HUES64 (cell line): ENCODE measurements at regions not wholly inside any gene's neighbourhood (a gene's known extent, or its start where the extent isn't known, plus 50 kb on each side); places are given as distances from the start of the nearest gene placed in this dataset.

Experiments used
- H3K27ac ChIP-seq: 2 replicates; pipeline ENCODE4 v1.7.0; 2013; ENCODE audit warnings: low read depth, low read length, inconsistent platforms
- H3K27me3 ChIP-seq: 2 replicates; pipeline ENCODE4 v1.6.1; 2013; ENCODE audit warnings: mild to moderate bottlenecking, low read length; ENCODE audit not compliant: insufficient read depth
- H3K36me3 ChIP-seq: 2 replicates; pipeline ENCODE4 v1.6.1; 2013; ENCODE audit warnings: mild to moderate bottlenecking, low read length; ENCODE audit not compliant: insufficient read depth
- H3K4me1 ChIP-seq: 2 replicates; pipeline ENCODE4 v1.6.1; 2013; ENCODE audit warnings: mild to moderate bottlenecking, low read length, moderate library complexity; ENCODE audit not compliant: insufficient read depth
- H3K4me3 ChIP-seq: 2 replicates; pipeline ENCODE4 v1.5.1; 2013; ENCODE audit warnings: mild to moderate bottlenecking, low read length, moderate library complexity
- H3K9ac ChIP-seq: 2 replicates; pipeline ENCODE4 v1.6.1; 2013; ENCODE audit warnings: mild to moderate bottlenecking, low read depth, low read length
- H3K9me3 ChIP-seq: 2 replicates; pipeline ENCODE4 v1.6.1; 2013; ENCODE audit warnings: low read depth, low read length; ENCODE audit not compliant: insufficient read depth
- WGBS: fragments of 150-250, 120-280 bp; methylation state at CpG from one replicate; pipeline ENCODE4 v1.1.7; 2013; ENCODE audit warnings: missing lambda C conversion rate; 5-methylcytosine and 5-hydroxymethylcytosine counted together

GRCh38 chr15:93846148-93846547 lies 385.2 kb upstream of the MCTP2 start:
- no peak overlapping the region for H3K4me3 ChIP-seq
- no peak overlapping the region for H3K27ac ChIP-seq
- no peaks in the 10 kb centered on the region for H3K9me3 ChIP-seq
- H3K4me1 ChIP-seq: no peaks in the 10 kb centered on the region
- no peaks in the 10 kb centered on the region for H3K36me3 ChIP-seq
- H3K9ac ChIP-seq: no peak overlapping the region
- no peaks in the 10 kb centered on the region for H3K27me3 ChIP-seq
- 95% methylated on average over 9 of the region's 9 CpGs for WGBS

GRCh38 chr15:93837450-93837849 lies 393.9 kb upstream of the MCTP2 start:
- WGBS: 91% methylated on average over 3 of the region's 3 CpGs
- Histone ChIP-seq H3K27me3 (no peaks in the 10 kb centered on the region), H3K4me3 (no peak overlapping the region), H3K27ac (peak overlapping the region; percentile 33; the same call in 1 of the 2 replicates), H3K9ac (no peak overlapping the region), H3K36me3 (no peaks in the 10 kb centered on the region), H3K9me3 (peaks cover 3% of the 10 kb centered on the region; the same call in 1 of the 2 replicates), H3K4me1 (peaks cover 17% of the 10 kb centered on the region)

- Histone ChIP-seq H3K9ac (no peak overlapping the region), H3K27me3 (no peaks in the 10 kb centered on the region), H3K4me1 (peaks cover 17% of the 10 kb centered on the region), H3K4me3 (no peak overlapping the region), H3K27ac (no peak overlapping the region), H3K9me3 (peaks cover 3% of the 10 kb centered on the region; the same call in 1 of the 2 replicates), H3K36me3 (no peaks in the 10 kb centered on the region)
- WGBS: 84% methylated on average over 2 of the region's 2 CpGs
Observed at GRCh38 chr15:93835344-93835743, 396.0 kb upstream of the MCTP2 start.

- H3K27ac ChIP-seq: no peak overlapping the region
- no peaks in the 10 kb centered on the region for H3K27me3 ChIP-seq
- H3K4me1 ChIP-seq: peaks cover 14% of the 10 kb centered on the region
- H3K4me3 ChIP-seq: no peak overlapping the region
- 90% methylated on average over 1 of the region's 1 CpG for WGBS
- H3K9me3 ChIP-seq: no peaks in the 10 kb centered on the region
- H3K9ac ChIP-seq: no peak overlapping the region
- H3K36me3 ChIP-seq: no peaks in the 10 kb centered on the region
Observed at GRCh38 chr15:93831641-93832040, 399.7 kb upstream of the MCTP2 start.

- H3K9ac ChIP-seq: no peak overlapping the region
- no peaks in the 10 kb centered on the region for H3K27me3 ChIP-seq
- H3K9me3 ChIP-seq: no peaks in the 10 kb centered on the region
- no peak overlapping the region for H3K4me3 ChIP-seq
- H3K36me3 ChIP-seq: no peaks in the 10 kb centered on the region
- H3K27ac ChIP-seq: no peak overlapping the region
- 85% methylated on average over 2 of the region's 2 CpGs for WGBS
- H3K4me1 ChIP-seq: peaks cover 14% of the 10 kb centered on the region; the same call in 1 of the 2 replicates
Observed at GRCh38 chr15:93830221-93831080, 400.9 kb upstream of the MCTP2 start.

- no peaks in the 10 kb centered on the region for H3K36me3 ChIP-seq
- 83% methylated on average over 10 of the region's 10 CpGs for WGBS
- H3K4me1 ChIP-seq: peaks cover 17% of the 10 kb centered on the region; the same call in 1 of the 2 replicates
- no peak overlapping the region for H3K27ac ChIP-seq
- no peaks in the 10 kb centered on the region for H3K27me3 ChIP-seq
- no peak overlapping the region for H3K4me3 ChIP-seq
- no peak overlapping the region for H3K9ac ChIP-seq
- no peaks in the 10 kb centered on the region for H3K9me3 ChIP-seq
Observed at GRCh38 chr15:93829115-93829870, 402.1 kb upstream of the MCTP2 start.

GRCh38 chr15:93826790-93827189 lies 404.6 kb upstream of the MCTP2 start:
- Histone ChIP-seq H3K4me1 (peaks cover 17% of the 10 kb centered on the region; the same call in 1 of the 2 replicates), H3K9me3 (no peaks in the 10 kb centered on the region), H3K27ac (no peak overlapping the region), H3K27me3 (no peaks in the 10 kb centered on the region), H3K4me3 (no peak overlapping the region), H3K36me3 (no peaks in the 10 kb centered on the region), H3K9ac (no peak overlapping the region)
- 88% methylated on average over 4 of the region's 4 CpGs for WGBS

GRCh38 chr15:93826293-93826692 lies 405.1 kb upstream of the MCTP2 start:
- 93% methylated on average over 3 of the region's 3 CpGs for WGBS
- Histone ChIP-seq H3K36me3 (no peaks in the 10 kb centered on the region), H3K9ac (no peak overlapping the region), H3K27me3 (no peaks in the 10 kb centered on the region), H3K4me1 (peaks cover 17% of the 10 kb centered on the region; the same call in 1 of the 2 replicates), H3K4me3 (no peak overlapping the region), H3K27ac (no peak overlapping the region), H3K9me3 (no peaks in the 10 kb centered on the region)

- H3K9me3 ChIP-seq: no peaks in the 10 kb centered on the region
- H3K27me3 ChIP-seq: no peaks in the 10 kb centered on the region
- H3K4me3 ChIP-seq: no peak overlapping the region
- no peak overlapping the region for H3K9ac ChIP-seq
- peaks cover 17% of the 10 kb centered on the region; the same call in 1 of the 2 replicates for H3K4me1 ChIP-seq
- no peak overlapping the region; the same call in 1 of the 2 replicates for H3K27ac ChIP-seq
- WGBS: 46% methylated on average over 4 of the region's 4 CpGs
- no peaks in the 10 kb centered on the region for H3K36me3 ChIP-seq
Observed at GRCh38 chr15:93825682-93826081, 405.7 kb upstream of the MCTP2 start.

- H3K4me3 ChIP-seq: no peak overlapping the region
- peaks cover 12% of the 10 kb centered on the region; the same call in 1 of the 2 replicates for H3K4me1 ChIP-seq
- WGBS: 95% methylated on average over 8 of the region's 9 CpGs
- H3K9ac ChIP-seq: no peak overlapping the region
- H3K27me3 ChIP-seq: no peaks in the 10 kb centered on the region
- no peak overlapping the region for H3K27ac ChIP-seq
- H3K9me3 ChIP-seq: no peaks in the 10 kb centered on the region
- no peaks in the 10 kb centered on the region for H3K36me3 ChIP-seq
Observed at GRCh38 chr15:93823971-93824913, 407.1 kb upstream of the MCTP2 start.
